Testis (tissue), 2 donors: ENCODE measurements at regions not wholly inside any gene's neighbourhood (a gene's known extent, or its start where the extent isn't known, plus 50 kb on each side); places are given as distances from the start of the nearest gene placed in this dataset.

Experiments
- DNase-seq: peaks from one replicate; pipeline ENCODE4 v3.0.0-alpha.2; 2019
- H3K27ac ChIP-seq, 2 donors: fragments of 200-600 bp; sonication (generic); one replicate each; pipeline ENCODE4 v1.5.1; 2019
- H3K27me3 ChIP-seq: fragments of 200-600 bp; sonication (generic); one replicate; pipeline ENCODE4 v1.5.1; 2019
- H3K36me3 ChIP-seq: fragments of 200-600 bp; sonication (generic); one replicate; pipeline ENCODE4 v1.5.1; 2017; ENCODE audit warnings: low read depth; ENCODE audit errors: missing control alignments
- H3K4me1 ChIP-seq: fragments of 200-600 bp; sonication (generic); one replicate; pipeline ENCODE4 v1.5.1; 2019
- H3K4me3 ChIP-seq, 2 donors: fragments of 200-600 bp; sonication (generic); one replicate each; pipeline ENCODE4 v1.5.1; 2017 to 2019
- H3K9me3 ChIP-seq: fragments of 200-600 bp; sonication (generic); one replicate; pipeline ENCODE4 v1.5.1; 2017
- POLR2A ChIP-seq: fragments of 450-650 bp; IDR thresholded peaks from one replicate; pipeline ENCODE4 v1.6.1; 2017; ENCODE audit warnings: antibody characterized with exemption, mild to moderate bottlenecking, moderate library complexity
- WGBS, 2 donors: methylation state at CpG; one replicate each; pipeline ENCODE4 v1.1.5; 2018; 5-methylcytosine and 5-hydroxymethylcytosine counted together
- intact Hi-C: fragments of 100-400 bp; cut with DNase I; formaldehyde crosslinking; loops from one replicate; pipeline ENCODE4 v1.15.1; 2023; ENCODE audit warnings: low total_unique reads
- TF ChIP-seq, protein P1 (sequence below), 3 experiments: fragments of 450-650 bp in 2 of 3; fragments of 200-600 bp in 1 of 3; sonication (generic) in 1 of 3; IDR thresholded peaks; one replicate each; pipeline ENCODE4 v1.5.1; 2016 to 2019; ENCODE audit warnings: antibody characterized with exemption in 3 of 3, mild to moderate bottlenecking in 2 of 3, moderate library complexity in 1 of 3

DNA sequence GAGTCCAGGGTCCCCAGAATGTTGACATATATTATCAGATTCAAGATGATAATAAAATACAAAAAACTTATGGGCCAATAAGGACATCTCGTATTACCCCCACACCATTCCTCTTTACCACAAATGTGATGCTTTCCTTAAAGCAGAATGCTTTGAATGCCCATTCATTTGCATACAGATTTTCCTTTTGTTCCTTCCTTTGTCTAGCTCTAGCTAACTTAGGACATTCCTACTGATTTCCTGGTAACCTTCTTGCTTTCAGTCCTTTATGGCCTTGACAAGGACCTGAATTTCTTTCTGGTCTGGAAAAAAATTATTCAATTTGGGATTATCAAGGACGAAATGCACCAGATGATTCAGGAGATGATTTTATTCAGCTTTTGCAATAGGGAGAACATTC, 304.0 kb downstream of the TMEM114 start:
- intact Hi-C loops: no loop called here
- no peaks in the 10 kb centered on the region for H3K36me3 ChIP-seq
- no peaks in the 10 kb centered on the region for H3K4me1 ChIP-seq
- TF ChIP-seq, protein P1, sequence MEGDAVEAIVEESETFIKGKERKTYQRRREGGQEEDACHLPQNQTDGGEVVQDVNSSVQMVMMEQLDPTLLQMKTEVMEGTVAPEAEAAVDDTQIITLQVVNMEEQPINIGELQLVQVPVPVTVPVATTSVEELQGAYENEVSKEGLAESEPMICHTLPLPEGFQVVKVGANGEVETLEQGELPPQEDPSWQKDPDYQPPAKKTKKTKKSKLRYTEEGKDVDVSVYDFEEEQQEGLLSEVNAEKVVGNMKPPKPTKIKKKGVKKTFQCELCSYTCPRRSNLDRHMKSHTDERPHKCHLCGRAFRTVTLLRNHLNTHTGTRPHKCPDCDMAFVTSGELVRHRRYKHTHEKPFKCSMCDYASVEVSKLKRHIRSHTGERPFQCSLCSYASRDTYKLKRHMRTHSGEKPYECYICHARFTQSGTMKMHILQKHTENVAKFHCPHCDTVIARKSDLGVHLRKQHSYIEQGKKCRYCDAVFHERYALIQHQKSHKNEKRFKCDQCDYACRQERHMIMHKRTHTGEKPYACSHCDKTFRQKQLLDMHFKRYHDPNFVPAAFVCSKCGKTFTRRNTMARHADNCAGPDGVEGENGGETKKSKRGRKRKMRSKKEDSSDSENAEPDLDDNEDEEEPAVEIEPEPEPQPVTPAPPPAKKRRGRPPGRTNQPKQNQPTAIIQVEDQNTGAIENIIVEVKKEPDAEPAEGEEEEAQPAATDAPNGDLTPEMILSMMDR (IDR thresholded peaks at IDR 0.05): no peak
- TF ChIP-seq POLR2A: no peak
- H3K9me3 ChIP-seq: no peaks in the 10 kb centered on the region
- no peak overlapping the region for H3K27ac ChIP-seq
- DNase-seq: no peak
- WGBS, 2 donors: 71 to 82% methylated on average over 2 of the region's 2 CpGs
- H3K27me3 ChIP-seq: no peaks in the 10 kb centered on the region
- no peak overlapping the region for H3K4me3 ChIP-seq

DNA sequence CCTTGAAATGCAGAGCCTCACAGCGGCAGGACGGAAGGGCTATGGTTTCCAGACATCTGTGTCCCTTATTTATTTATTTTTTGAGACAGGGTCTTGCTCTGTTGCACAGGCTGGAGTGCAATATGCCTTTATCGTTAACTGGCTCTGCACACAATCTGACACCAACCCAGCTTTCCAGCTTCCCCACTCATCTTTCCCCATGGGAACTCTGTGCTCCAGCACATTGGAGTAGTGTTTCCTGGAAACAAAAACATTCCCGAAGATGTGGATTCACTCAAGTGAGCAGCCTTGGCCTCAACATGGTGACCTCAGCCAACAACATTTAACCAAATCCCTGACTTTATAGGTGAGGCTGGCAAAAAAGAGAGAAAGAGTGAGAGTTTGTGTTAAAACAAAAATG, 307.1 kb downstream of the TMEM114 start:
- no peaks in the 10 kb centered on the region for H3K36me3 ChIP-seq
- H3K27me3 ChIP-seq: no peaks in the 10 kb centered on the region
- H3K27ac ChIP-seq: no peak overlapping the region
- DNase-seq: no peak
- H3K4me3 ChIP-seq: no peak overlapping the region
- H3K4me1 ChIP-seq: no peaks in the 10 kb centered on the region
- no peak for TF ChIP-seq POLR2A
- TF ChIP-seq, protein P1 (IDR thresholded peaks at IDR 0.05): no peak
- WGBS, 2 donors: 50 to 51% methylated on average over 4 of the region's 4 CpGs
- intact Hi-C loops: no loop called here
- no peaks in the 10 kb centered on the region for H3K9me3 ChIP-seq

DNA sequence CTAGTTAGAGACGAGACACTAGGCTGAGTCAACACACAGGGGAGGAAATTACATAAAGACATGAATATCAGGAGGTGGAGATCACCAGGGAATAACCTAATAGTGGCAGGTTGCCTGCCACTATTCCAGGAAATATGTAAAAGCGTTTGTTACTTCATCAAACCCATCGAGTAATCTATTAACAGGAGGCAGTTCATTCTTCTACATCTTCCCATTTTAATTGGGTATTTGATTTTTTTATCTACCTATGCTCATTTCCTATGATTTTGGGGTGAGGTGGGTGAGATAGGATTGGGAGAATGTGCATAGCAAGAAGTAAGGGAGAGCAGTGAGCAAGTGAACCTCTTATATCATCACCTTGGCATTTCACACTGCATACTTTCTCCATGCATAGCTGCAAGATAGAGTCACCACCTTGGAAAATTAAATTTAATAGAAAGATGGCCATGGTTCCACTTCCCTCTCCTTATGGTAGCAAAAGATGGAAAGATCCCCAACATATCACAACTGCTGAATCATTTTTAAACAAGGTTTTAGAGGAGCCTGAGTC, 312.2 kb downstream of the TMEM114 start:
- intact Hi-C loops: no loop called here
- WGBS, 2 donors: 77 to 81% methylated on average over 3 of the region's 3 CpGs
- Histone ChIP-seq H3K4me1 (no peaks in the 10 kb centered on the region), H3K36me3 (no peaks in the 10 kb centered on the region), H3K9me3 (no peaks in the 10 kb centered on the region), H3K4me3 (no peak overlapping the region), H3K27me3 (no peaks in the 10 kb centered on the region), H3K27ac (no peak overlapping the region)
- TF ChIP-seq, protein P1 (IDR thresholded peaks at IDR 0.05): no peak
- TF ChIP-seq POLR2A: no peak
- no peak for DNase-seq

DNA sequence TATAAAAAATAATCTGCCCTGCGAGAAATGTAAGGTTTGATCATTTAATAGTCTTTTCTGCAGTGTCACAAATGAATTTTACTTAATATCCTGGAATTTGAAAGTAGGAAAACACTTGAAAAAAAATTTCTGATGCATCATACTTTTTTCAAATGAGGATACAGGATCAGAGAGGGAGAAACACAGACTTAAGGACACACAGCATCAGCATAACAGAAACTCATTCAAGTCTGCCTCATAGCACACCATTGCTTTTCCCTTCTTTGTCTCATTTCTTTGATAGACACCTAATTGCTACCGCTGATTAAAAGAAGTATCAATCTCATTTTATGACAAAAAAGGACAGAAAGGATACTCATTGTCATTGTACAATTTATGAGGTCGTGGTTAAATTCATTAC, 319.0 kb downstream of the TMEM114 start:
- H3K9me3 ChIP-seq: no peaks in the 10 kb centered on the region
- no peak overlapping the region for H3K27ac ChIP-seq
- no peak overlapping the region for H3K4me3 ChIP-seq
- no peaks in the 10 kb centered on the region for H3K27me3 ChIP-seq
- H3K4me1 ChIP-seq: no peaks in the 10 kb centered on the region
- TF ChIP-seq, protein P1 (IDR thresholded peaks at IDR 0.05): no peak
- no peak for TF ChIP-seq POLR2A
- no peak for DNase-seq
- WGBS, 2 donors: 76 to 90% methylated on average over 3 of the region's 3 CpGs
- intact Hi-C loops: no loop called here
- no peaks in the 10 kb centered on the region for H3K36me3 ChIP-seq

DNA sequence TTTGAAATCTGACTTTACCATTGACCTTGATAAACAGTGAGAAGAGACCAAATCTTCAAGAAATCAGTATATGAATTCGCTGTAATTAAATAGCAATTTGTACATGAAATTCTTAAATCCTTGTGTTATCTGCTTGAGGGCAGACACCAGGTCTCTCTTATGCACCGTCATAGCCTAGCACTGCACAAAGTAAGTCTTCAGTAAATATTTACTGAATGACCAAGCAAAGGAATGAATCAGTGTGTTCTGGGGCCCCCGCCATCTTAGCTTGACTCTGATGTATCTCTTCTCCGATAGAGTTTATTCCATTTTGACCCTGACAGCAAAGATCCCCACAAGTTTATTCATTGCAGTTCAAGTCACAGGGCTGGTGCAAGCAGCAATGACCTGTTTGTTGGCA, 328.0 kb downstream of the TMEM114 start:
- intact Hi-C loops: no loop called here
- no peaks in the 10 kb centered on the region for H3K36me3 ChIP-seq
- H3K4me3 ChIP-seq: no peak overlapping the region
- 75 to 89% methylated on average over 4 of the region's 4 CpGs for WGBS, 2 donors
- H3K4me1 ChIP-seq: no peaks in the 10 kb centered on the region
- no peak for TF ChIP-seq POLR2A
- TF ChIP-seq, protein P1 (IDR thresholded peaks at IDR 0.05): no peak
- no peak overlapping the region for H3K27ac ChIP-seq
- no peak for DNase-seq
- H3K27me3 ChIP-seq: no peaks in the 10 kb centered on the region
- H3K9me3 ChIP-seq: no peaks in the 10 kb centered on the region
